C4-2B (cell line): ENCODE measurements at regions not wholly inside any gene's neighbourhood (a gene's known extent, or its start where the extent isn't known, plus 50 kb on each side); places are given as distances from the start of the nearest gene placed in this dataset.
A peak's percentile ranks its signal among the peaks of the same experiment; 100 is the strongest.

Experiments
- H3K27ac ChIP-seq: fragments of 450-650 bp; 2 replicates; pipeline ENCODE4 v1.5.1; 2017
- CTCF ChIP-seq: fragments of 450-650 bp; conservative IDR thresholded peaks from 2 replicates; pipeline ENCODE4 v1.5.1; 2017; ENCODE audit warnings: mild to moderate bottlenecking
- ZFX ChIP-seq: fragments of 450-650 bp; IDR thresholded peaks from 2 replicates; pipeline ENCODE4 v1.6.1; 2017

GRCh38 chr4:126955292-126956183 is 677.2 kb upstream of the INTU start:
- no peak overlapping the region for H3K27ac ChIP-seq
- TF ChIP-seq ZFX (no peak), CTCF (no peak)

GRCh38 chr4:126956184-126956897 is 676.4 kb upstream of the INTU start:
- H3K27ac ChIP-seq, result no peak overlapping the region
- TF ChIP-seq CTCF, result no peak
- no peak for TF ChIP-seq ZFX

- TF ChIP-seq CTCF, result peak; percentile 23
- no peak for TF ChIP-seq ZFX
- no peak overlapping the region for H3K27ac ChIP-seq
Observed at GRCh38 chr4:126957556-126957955, 675.2 kb upstream of the INTU start.

GRCh38 chr4:126957987-126958386 is 674.8 kb upstream of the INTU start:
- no peak for TF ChIP-seq ZFX
- no peak for TF ChIP-seq CTCF
- H3K27ac ChIP-seq, result no peak overlapping the region

GRCh38 chr4:126958482-126958881 is 674.3 kb upstream of the INTU start:
- H3K27ac ChIP-seq, result no peak overlapping the region
- TF ChIP-seq ZFX (no peak), CTCF (no peak)

- no peak for TF ChIP-seq CTCF
- TF ChIP-seq ZFX, result no peak
Observed at GRCh38 chr4:126959056-126959745, 673.6 kb upstream of the INTU start.

More at GRCh38 chr4:126959056-126959745, 673.6 kb upstream of the INTU start:
- no peak overlapping the region for H3K27ac ChIP-seq
